SK-N-SH treated with all-trans-retinoic acid at 6 μM for 48 hours (cell line): ENCODE measurements at regions not wholly inside any gene's neighbourhood (a gene's known extent, or its start where the extent isn't known, plus 50 kb on each side); places are given as distances from the start of the nearest gene placed in this dataset.

Source experiments
- ATAC-seq: fragments of 200-7000 bp; cut with Tn5 transposase; 3 replicates; pipeline ENCODE4 v1.9.1; 2020; ENCODE audit warnings: mild to moderate bottlenecking, moderate library complexity
- ARNTL ChIP-seq: fragments of 450-650 bp; formaldehyde crosslinking; IDR thresholded peaks from 2 replicates; pipeline ENCODE4 v1.5.0; 2020; ENCODE audit warnings: low read depth, mild to moderate bottlenecking, moderate library complexity, borderline replicate concordance
- BACH2 ChIP-seq: fragments of 250-450 bp; sonication (Bioruptor Pico); IDR thresholded peaks from 2 replicates; pipeline ENCODE4 v1.9.0; 2021; ENCODE audit warnings: mild to moderate bottlenecking, borderline replicate concordance
- CREB5 ChIP-seq: fragments of 250-450 bp; sonication (Bioruptor Pico); IDR thresholded peaks from 2 replicates; pipeline ENCODE4 v1.5.1; 2020; ENCODE audit warnings: low read depth, mild to moderate bottlenecking, moderate library complexity
- CSDC2 ChIP-seq: fragments of 250-450 bp; sonication (Bioruptor Pico); IDR thresholded peaks from 2 replicates; pipeline ENCODE4 v1.5.0; 2020; ENCODE audit warnings: mild to moderate bottlenecking, moderate library complexity
- GLIS3 ChIP-seq: fragments of 250-450 bp; sonication (Bioruptor Pico); IDR thresholded peaks from 2 replicates; pipeline ENCODE4 v1.5.0; 2020; ENCODE audit warnings: mild to moderate bottlenecking, moderate library complexity
- ISL1 ChIP-seq: fragments of 250-450 bp; sonication (Bioruptor Pico); IDR thresholded peaks from 2 replicates; pipeline ENCODE4 v2.1.2; 2022; ENCODE audit warnings: mild to moderate bottlenecking, moderate library complexity
- OSR1 ChIP-seq: fragments of 250-450 bp; sonication (Bioruptor Pico); IDR thresholded peaks from 2 replicates; pipeline ENCODE4 v1.8.0; 2022; ENCODE audit warnings: moderate library complexity, mild to moderate bottlenecking, inconsistent platforms
- PATZ1 ChIP-seq: fragments of 250-450 bp; sonication (Bioruptor Pico); IDR thresholded peaks from 2 replicates; pipeline ENCODE4 v1.8.0; 2020; ENCODE audit warnings: mild to moderate bottlenecking, moderate library complexity, borderline replicate concordance
- PPARA ChIP-seq: fragments of 250-450 bp; sonication (Bioruptor Pico); IDR thresholded peaks from 2 replicates; pipeline ENCODE4 v1.5.0; 2020; ENCODE audit warnings: mild to moderate bottlenecking, borderline replicate concordance
- TCF4 ChIP-seq: fragments of 250-450 bp; sonication (Bioruptor Pico); IDR thresholded peaks from 2 replicates; pipeline ENCODE4 v1.8.0; 2021; ENCODE audit warnings: mild to moderate bottlenecking, moderate library complexity, borderline replicate concordance
- TOX ChIP-seq: fragments of 250-450 bp; sonication (Bioruptor Pico); IDR thresholded peaks from 2 replicates; pipeline ENCODE4 v1.8.0; 2021; ENCODE audit warnings: mild to moderate bottlenecking, moderate library complexity, borderline replicate concordance
- ZC3H10 ChIP-seq: fragments of 250-450 bp; sonication (Bioruptor Pico); IDR thresholded peaks from 2 replicates; pipeline ENCODE4 v1.5.1; 2021; ENCODE audit warnings: mild to moderate bottlenecking, moderate library complexity
- ZFP3 ChIP-seq: fragments of 250-450 bp; sonication (Bioruptor Pico); IDR thresholded peaks from 2 replicates; pipeline ENCODE4 v1.5.0; 2020; ENCODE audit warnings: mild to moderate bottlenecking, moderate library complexity
- ZFP30 ChIP-seq: fragments of 450-650 bp; formaldehyde crosslinking; IDR thresholded peaks from 2 replicates; pipeline ENCODE4 v1.5.0; 2022; ENCODE audit warnings: mild to moderate bottlenecking, moderate library complexity
- ZNF70 ChIP-seq: fragments of 450-650 bp; formaldehyde crosslinking; IDR thresholded peaks from 2 replicates; pipeline ENCODE4 v1.5.0; 2020; ENCODE audit warnings: mild to moderate bottlenecking, moderate library complexity
- ZNF8 ChIP-seq: fragments of 450-650 bp; formaldehyde crosslinking; IDR thresholded peaks from 2 replicates; pipeline ENCODE4 v1.5.0; 2020; ENCODE audit warnings: mild to moderate bottlenecking, moderate library complexity
- TF ChIP-seq, protein P1 (sequence below): fragments of 250-450 bp; sonication (Bioruptor Pico); IDR thresholded peaks from 2 replicates; pipeline ENCODE4 v1.5.1; 2021; ENCODE audit warnings: mild to moderate bottlenecking, moderate library complexity
- TF ChIP-seq, protein P2 (sequence below): fragments of 250-450 bp; sonication (Bioruptor Pico); IDR thresholded peaks from 2 replicates; pipeline ENCODE4 v1.5.0; 2020; ENCODE audit warnings: mild to moderate bottlenecking, moderate library complexity
- TF ChIP-seq, protein P3 (sequence below): fragments of 250-450 bp; sonication (Bioruptor Pico); IDR thresholded peaks from 2 replicates; pipeline ENCODE4 v1.8.0; 2021; ENCODE audit warnings: low read depth, mild to moderate bottlenecking, moderate library complexity, borderline replicate concordance

DNA sequence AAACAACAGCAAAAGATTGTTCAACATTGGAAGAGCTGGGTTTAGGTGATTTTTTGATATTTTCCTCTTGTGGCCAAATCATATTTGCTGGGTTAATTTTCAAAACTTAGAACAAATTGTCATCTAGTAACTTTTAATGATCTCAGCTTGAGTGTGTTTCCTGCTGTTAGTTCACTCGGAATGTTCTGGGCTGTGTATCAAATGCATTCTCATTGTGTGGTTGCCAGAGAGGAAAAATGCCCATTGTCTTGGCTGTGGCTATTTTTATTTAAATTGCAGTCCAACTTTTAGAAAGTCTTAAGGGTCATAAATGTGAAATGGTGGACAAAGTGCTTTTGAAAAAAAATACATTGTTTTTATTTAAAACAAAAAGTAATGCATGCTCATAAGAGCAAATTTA is 542.0 kb downstream of the TNS3 start (continued):
- no peak for TF ChIP-seq CREB5
- TF ChIP-seq PPARA, result no peak

DNA sequence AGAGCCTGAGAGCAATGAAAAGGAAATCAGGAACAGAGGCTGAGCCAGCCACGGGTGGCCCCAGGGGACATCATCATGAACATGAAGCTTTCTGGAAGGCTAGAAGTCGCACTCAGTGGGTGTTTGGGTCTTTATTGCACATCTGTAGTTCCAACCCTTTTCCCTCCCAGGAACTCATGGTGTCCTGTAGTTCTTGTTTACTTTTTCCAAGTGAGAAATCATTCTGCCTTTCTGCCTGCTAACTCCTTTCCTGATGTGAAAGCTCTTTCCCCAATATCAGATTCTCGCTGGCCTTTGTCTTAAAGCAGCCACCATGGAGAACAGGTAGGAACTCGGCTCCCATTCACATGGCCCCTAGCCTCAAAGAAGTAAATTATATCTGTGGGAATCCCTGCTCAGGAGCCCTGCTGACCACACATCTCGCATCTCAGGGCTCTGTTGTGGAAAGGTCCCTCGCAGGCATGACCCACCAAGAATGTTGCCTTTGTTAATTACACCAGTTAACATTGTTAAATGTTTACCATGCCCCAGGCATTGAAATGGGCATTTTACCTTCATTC is 542.7 kb downstream of the TNS3 start:
- TF ChIP-seq ZFP3 (CRISPR knock-in tag) (no peak), PPARA (no peak), PATZ1 (CRISPR knock-in tag) (no peak), TCF4 (CRISPR knock-in tag) (no peak)
- no peak for ATAC-seq

- no peak for ATAC-seq
- no peak for TF ChIP-seq OSR1 (CRISPR knock-in tag)
Measured at GRCh38 chr7:47038621-47039020, 543.3 kb downstream of the TNS3 start.

- TF ChIP-seq PATZ1 (CRISPR knock-in tag), result no peak
- no peak for TF ChIP-seq ZNF70
- TF ChIP-seq PPARA, result no peak
- TF ChIP-seq TOX, result no peak
- TF ChIP-seq TCF4 (CRISPR knock-in tag), result no peak
- no peak for TF ChIP-seq ZC3H10 (CRISPR knock-in tag)
- TF ChIP-seq, protein P1, sequence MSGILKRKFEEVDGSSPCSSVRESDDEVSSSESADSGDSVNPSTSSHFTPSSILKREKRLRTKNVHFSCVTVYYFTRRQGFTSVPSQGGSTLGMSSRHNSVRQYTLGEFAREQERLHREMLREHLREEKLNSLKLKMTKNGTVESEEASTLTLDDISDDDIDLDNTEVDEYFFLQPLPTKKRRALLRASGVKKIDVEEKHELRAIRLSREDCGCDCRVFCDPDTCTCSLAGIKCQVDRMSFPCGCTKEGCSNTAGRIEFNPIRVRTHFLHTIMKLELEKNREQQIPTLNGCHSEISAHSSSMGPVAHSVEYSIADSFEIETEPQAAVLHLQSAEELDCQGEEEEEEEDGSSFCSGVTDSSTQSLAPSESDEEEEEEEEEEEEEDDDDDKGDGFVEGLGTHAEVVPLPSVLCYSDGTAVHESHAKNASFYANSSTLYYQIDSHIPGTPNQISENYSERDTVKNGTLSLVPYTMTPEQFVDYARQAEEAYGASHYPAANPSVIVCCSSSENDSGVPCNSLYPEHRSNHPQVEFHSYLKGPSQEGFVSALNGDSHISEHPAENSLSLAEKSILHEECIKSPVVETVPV (CRISPR knock-in tag), result no peak
- no peak for TF ChIP-seq CSDC2 (CRISPR knock-in tag)
- TF ChIP-seq ZNF8 (CRISPR knock-in tag), result no peak
- TF ChIP-seq, protein P2, sequence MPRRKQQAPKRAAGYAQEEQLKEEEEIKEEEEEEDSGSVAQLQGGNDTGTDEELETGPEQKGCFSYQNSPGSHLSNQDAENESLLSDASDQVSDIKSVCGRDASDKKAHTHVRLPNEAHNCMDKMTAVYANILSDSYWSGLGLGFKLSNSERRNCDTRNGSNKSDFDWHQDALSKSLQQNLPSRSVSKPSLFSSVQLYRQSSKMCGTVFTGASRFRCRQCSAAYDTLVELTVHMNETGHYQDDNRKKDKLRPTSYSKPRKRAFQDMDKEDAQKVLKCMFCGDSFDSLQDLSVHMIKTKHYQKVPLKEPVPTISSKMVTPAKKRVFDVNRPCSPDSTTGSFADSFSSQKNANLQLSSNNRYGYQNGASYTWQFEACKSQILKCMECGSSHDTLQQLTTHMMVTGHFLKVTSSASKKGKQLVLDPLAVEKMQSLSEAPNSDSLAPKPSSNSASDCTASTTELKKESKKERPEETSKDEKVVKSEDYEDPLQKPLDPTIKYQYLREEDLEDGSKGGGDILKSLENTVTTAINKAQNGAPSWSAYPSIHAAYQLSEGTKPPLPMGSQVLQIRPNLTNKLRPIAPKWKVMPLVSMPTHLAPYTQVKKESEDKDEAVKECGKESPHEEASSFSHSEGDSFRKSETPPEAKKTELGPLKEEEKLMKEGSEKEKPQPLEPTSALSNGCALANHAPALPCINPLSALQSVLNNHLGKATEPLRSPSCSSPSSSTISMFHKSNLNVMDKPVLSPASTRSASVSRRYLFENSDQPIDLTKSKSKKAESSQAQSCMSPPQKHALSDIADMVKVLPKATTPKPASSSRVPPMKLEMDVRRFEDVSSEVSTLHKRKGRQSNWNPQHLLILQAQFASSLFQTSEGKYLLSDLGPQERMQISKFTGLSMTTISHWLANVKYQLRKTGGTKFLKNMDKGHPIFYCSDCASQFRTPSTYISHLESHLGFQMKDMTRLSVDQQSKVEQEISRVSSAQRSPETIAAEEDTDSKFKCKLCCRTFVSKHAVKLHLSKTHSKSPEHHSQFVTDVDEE, result no peak
- TF ChIP-seq ZFP3 (CRISPR knock-in tag), result no peak
- TF ChIP-seq GLIS3 (CRISPR knock-in tag), result no peak
- TF ChIP-seq ARNTL (CRISPR knock-in tag), result no peak
- no peak for TF ChIP-seq ISL1
- no peak for TF ChIP-seq BACH2 (CRISPR knock-in tag)
- no peak for TF ChIP-seq ZFP30 (CRISPR knock-in tag)
- TF ChIP-seq, protein P3, sequence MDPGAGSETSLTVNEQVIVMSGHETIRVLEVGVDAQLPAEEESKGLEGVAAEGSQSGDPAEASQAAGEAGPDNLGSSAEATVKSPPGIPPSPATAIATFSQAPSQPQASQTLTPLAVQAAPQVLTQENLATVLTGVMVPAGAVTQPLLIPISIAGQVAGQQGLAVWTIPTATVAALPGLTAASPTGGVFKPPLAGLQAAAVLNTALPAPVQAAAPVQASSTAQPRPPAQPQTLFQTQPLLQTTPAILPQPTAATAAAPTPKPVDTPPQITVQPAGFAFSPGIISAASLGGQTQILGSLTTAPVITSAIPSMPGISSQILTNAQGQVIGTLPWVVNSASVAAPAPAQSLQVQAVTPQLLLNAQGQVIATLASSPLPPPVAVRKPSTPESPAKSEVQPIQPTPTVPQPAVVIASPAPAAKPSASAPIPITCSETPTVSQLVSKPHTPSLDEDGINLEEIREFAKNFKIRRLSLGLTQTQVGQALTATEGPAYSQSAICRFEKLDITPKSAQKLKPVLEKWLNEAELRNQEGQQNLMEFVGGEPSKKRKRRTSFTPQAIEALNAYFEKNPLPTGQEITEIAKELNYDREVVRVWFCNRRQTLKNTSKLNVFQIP (CRISPR knock-in tag), result no peak
- TF ChIP-seq, all 23 proteins: peak for 0
- ATAC-seq, result no peak
Measured at GRCh38 chr7:47037607-47038006, 544.3 kb downstream of the TNS3 start.
